PFSK-1 (cell line): ENCODE measurements at regions not wholly inside any gene's neighbourhood (a gene's known extent, or its start where the extent isn't known, plus 50 kb on each side); places are given as distances from the start of the nearest gene placed in this dataset.

ENCODE experiments used
- FOXP2 ChIP-seq: optimal IDR thresholded peaks from 2 replicates; pipeline ENCODE3; 2011; ENCODE audit warnings: borderline replicate concordance, control low read depth, inconsistent platforms; ENCODE audit not compliant: insufficient read depth; ENCODE audit errors: extremely low read length, extremely low read depth
- POLR2AphosphoS5 ChIP-seq: IDR thresholded peaks from 2 replicates; pipeline ENCODE4 v1.6.1; 2012; ENCODE audit warnings: low read depth, mild to moderate bottlenecking, control low read depth, low read length, moderate library complexity
- REST ChIP-seq, 2 experiments: IDR thresholded peaks; 2 replicates each; pipeline versions ENCODE4 v1.6.1 to v1.8.0; 2011 to 2012; ENCODE audit warnings: low read depth in 2 of 2, low read length in 2 of 2, control low read depth in 1 of 2, inconsistent platforms in 1 of 2, mild to moderate bottlenecking in 1 of 2, moderate library complexity in 1 of 2; ENCODE audit not compliant: insufficient read depth in 1 of 2
- SIN3A ChIP-seq: IDR thresholded peaks from 2 replicates; pipeline ENCODE4 v1.6.1; 2012; ENCODE audit warnings: mild to moderate bottlenecking, low read length, moderate library complexity, borderline replicate concordance; ENCODE audit not compliant: insufficient read depth
- TAF1 ChIP-seq: IDR thresholded peaks from 2 replicates; pipeline ENCODE4 v1.6.1; 2012; ENCODE audit warnings: low read length, control low read depth, borderline replicate concordance; ENCODE audit not compliant: insufficient read depth

GRCh38 chr12:98060411-98060810, 455.0 kb upstream of the TMPO start:
- TF ChIP-seq REST (IDR thresholded peaks at IDR 0.05; ENCODE audit: insufficient read depth in 1 of 2, low read depth in 2 of 2, low read length in 2 of 2), result no peak
- TF ChIP-seq TAF1, result no peak
- TF ChIP-seq SIN3A, result no peak
- TF ChIP-seq POLR2AphosphoS5, result no peak

GRCh38 chr12:98062464-98063245, 452.7 kb upstream of the TMPO start:
- no peak for TF ChIP-seq TAF1

- no peak for TF ChIP-seq TAF1
- TF ChIP-seq FOXP2, result no peak
- no peak for TF ChIP-seq REST (IDR thresholded peaks at IDR 0.05; ENCODE audit: insufficient read depth in 1 of 2, low read depth in 2 of 2, low read length in 2 of 2)
- TF ChIP-seq POLR2AphosphoS5, result no peak
- TF ChIP-seq SIN3A, result no peak
Measured at GRCh38 chr12:98064501-98064900, 450.9 kb upstream of the TMPO start.

GRCh38 chr12:98067795-98068194, 447.6 kb upstream of the TMPO start:
- TF ChIP-seq FOXP2 (no peak), TAF1 (no peak), POLR2AphosphoS5 (no peak), REST (IDR thresholded peaks at IDR 0.05; ENCODE audit: insufficient read depth in 1 of 2, low read depth in 2 of 2, low read length in 2 of 2) (no peak), SIN3A (no peak)

- TF ChIP-seq POLR2AphosphoS5, result no peak
- no peak for TF ChIP-seq TAF1
- no peak for TF ChIP-seq SIN3A
- no peak for TF ChIP-seq FOXP2
- TF ChIP-seq REST (IDR thresholded peaks at IDR 0.05; ENCODE audit: insufficient read depth in 1 of 2, low read depth in 2 of 2, low read length in 2 of 2), result no peak
Measured at GRCh38 chr12:98073610-98074009, 441.8 kb upstream of the TMPO start.
